HG03378 (cell line): ENCODE measurements at regions not wholly inside any gene's neighbourhood (a gene's known extent, or its start where the extent isn't known, plus 50 kb on each side); places are given as distances from the start of the nearest gene placed in this dataset.

Experiments used
- ATAC-seq: cut with Tn5 transposase; IDR thresholded peaks from one replicate; pipeline ENCODE4 v1.9.1; 2021; ENCODE audit warnings: mild to moderate bottlenecking, moderate library complexity; ENCODE audit not compliant: unreplicated experiment

DNA sequence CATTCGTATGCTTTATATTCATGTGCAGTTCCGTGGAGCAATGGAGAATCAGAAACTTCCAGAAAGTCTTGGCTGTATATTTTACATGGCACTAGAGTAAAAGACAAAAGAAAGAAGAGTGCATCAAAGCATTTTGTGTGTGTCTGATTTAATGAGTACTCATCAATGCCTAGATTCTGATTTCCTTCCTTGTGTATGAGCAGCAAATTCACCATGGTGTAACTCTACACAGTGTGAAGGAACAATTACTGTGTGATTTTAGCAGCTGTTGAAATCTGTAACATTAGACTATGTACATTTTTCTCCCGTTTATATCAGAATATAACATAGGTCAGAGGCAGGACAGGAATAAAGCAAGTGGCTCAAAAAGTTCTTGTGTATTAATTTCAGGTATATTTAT is 102.0 kb upstream of the TSC22D2 start:
- no peak for ATAC-seq

DNA sequence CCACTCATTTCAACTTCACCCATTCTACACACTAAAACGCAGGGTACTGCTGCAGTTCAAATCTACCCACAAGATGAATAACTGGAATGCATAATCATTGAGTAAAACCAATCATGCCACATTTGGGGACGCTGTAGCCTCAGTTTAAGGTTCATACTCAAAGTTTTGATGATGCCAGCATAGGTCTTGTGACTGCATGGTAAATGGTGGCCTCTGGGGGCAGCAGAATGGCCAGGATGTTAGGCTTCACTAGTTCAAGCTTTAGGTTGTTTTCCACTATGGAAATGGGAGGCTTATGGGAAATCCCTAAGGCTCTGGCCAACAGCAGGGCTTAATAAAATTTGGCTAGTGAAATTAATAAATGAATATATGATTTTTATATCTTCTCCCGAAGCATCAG is 104.3 kb upstream of the TSC22D2 start:
- no peak for ATAC-seq

DNA sequence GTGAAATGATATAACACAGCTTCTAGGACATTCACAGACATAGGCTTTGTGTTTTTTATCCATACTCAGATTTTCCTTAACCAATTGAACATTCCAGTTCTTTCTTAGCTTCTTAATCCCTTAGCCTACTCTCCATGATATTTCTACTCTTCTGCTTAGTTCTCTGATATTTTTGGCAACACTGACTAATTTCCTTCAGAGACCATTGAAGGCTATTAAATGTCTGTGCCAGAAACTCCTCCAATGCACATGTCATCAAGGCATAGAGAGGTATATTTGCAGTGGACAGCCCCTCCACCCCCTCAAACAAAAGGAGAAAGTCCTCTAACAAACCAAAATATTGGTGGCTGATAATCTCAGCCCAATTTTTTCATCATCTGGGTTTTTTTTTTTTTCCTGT is 105.9 kb upstream of the TSC22D2 start:
- no peak for ATAC-seq

DNA sequence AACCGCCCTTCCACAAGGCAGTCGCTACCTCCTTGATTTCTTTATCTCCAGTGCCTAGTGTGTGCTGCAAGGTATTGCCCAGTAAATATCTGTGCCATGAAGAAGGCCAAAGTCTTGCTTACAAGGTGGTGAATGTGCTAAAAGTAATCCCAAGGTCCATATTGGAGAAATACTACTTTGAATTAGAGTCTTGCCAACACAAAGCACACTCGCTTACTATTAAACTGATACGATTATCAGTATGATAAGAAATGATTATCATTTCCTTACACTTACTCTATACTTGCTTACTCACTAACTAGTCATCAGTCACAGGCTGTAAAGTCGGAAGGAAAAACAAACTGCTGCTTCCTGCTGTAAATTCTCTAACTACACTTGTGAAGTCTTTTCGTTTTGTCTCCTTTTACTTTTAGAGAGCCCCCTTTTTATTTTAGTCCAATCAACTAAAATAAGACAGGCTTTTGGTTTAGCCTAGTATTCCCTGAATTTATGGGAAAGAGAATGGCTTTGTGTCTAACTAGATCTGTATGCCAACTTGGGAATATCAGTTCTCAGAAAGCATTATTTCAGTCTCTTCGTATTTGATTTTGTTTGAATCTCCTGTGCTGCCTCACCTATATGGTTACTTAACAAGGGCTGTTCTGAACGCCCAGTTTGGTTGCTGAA is 107.1 kb upstream of the TSC22D2 start:
- ATAC-seq = no peak

DNA sequence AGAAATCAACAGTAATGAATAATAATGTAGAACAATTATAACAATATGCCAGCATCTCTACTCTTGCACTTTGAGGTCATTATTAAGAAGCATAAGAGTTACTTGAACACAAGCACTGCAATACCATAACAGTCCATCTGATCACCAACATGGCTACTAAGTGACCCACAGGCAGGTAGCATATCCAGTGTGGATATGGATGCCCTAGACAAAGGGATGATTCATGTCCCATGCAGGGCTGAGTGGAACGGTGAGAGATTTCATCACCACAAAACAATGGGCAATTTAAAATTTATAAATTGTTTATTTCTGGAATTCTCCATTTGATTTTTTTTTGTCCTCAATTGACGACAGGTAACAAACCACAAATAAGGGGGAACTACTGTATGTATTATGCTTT is 107.7 kb upstream of the TSC22D2 start:
- ATAC-seq = no peak

- ATAC-seq = no peak
Observed at GRCh38 chr3:150299201-150299600, 108.9 kb upstream of the TSC22D2 start.

DNA sequence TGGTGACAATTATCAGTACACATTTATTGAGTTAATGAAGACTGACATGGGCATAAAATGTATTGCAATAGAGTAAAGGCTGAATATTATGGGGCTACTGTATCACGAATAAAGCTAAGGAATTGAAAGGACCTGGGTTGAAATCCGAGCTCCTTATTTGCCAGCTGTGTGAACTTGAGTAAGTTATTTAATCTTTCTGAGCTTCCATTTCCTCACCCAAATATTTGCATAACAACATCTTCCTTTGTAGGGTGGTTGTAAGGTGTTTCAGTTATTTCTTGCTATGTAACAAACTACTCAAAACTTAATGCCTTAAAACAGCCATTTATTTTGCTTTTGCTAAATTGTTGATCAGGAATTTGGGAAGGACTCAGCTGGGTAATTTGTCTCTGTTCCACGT is 111.1 kb upstream of the TSC22D2 start:
- no peak for ATAC-seq

DNA sequence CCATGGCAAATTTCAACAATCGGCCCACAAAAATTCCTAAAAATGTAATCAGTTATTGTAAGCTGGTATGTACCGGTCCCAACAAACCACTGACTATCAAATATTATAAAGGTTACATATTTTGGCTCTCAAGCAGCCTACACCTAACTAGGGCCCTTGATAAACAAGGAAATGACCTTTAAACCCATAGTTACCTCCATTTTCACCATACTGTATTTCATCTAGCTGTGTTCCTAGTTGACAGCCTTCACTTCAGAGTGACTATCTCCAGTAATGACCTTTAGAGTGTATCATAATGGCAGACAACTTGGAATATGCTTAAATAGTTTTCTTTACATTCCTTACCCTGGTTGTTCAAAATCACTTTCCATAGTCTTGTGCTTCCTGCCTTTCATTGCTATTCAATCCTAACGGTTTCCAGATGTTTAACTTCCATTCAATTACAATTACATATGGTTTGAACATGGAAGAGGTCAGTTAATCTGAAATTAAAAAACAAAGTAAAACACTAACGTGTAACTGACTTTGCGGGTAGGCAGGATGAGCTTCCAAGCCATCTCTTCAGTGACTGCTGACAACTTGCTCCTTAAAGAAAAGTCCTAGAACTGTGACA is 111.9 kb upstream of the TSC22D2 start:
- no peak for ATAC-seq

DNA sequence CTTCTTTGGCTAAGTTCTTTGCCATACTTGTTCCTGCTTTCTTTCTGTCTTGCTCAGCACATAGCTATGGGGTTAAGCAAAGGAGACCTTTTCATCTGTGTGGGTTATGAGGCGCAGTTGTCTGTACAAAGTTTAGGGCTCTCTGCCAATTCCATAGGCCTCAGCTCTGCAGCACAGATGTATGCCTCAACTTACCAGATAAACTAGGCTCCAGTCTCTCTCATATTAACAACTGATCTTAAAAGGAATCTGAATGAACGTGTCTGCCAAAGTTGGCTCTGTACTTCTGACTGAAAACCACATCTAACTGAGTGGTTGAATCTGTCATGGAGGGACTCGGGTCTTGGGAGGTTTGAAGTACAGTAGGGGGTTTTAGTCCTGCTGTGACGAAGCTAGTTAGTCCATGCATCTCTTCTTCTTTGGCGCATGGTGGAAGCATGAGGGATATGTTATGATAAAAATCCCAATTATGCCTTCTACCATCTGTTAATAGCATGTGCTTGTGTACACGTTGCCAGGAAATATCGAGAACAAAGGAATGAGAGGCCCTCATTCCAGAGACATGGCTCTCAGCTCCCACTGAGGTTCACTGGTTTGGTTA is 114.6 kb upstream of the TSC22D2 start:
- ATAC-seq = no peak

GRCh38 chr3:150292891-150293290 is 115.2 kb upstream of the TSC22D2 start:
- no peak for ATAC-seq

- ATAC-seq = no peak
Observed at GRCh38 chr3:150291515-150291914, 116.6 kb upstream of the TSC22D2 start.

- peak; percentile 72 for ATAC-seq
Observed at GRCh38 chr3:150286390-150287147, 121.5 kb upstream of the TSC22D2 start.

DNA sequence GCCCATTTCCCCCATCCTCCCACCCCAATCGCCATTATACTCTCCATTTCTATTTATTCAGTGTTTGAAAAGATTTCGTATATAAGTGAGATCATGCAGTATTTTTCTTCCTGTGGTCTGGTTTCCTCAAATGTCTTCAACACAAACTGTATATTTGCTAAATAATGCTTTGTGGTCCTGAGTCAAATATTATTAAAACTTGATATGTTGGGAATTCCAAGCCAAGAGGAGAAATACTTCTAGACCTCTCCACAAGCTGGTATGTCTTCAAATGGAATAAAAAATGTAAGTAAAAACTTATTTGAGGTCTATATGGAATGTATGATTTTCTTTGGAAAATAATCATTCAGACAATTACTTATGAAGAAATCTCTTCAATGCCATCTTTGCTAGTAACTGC is 122.5 kb upstream of the TSC22D2 start:
- ATAC-seq = no peak

DNA sequence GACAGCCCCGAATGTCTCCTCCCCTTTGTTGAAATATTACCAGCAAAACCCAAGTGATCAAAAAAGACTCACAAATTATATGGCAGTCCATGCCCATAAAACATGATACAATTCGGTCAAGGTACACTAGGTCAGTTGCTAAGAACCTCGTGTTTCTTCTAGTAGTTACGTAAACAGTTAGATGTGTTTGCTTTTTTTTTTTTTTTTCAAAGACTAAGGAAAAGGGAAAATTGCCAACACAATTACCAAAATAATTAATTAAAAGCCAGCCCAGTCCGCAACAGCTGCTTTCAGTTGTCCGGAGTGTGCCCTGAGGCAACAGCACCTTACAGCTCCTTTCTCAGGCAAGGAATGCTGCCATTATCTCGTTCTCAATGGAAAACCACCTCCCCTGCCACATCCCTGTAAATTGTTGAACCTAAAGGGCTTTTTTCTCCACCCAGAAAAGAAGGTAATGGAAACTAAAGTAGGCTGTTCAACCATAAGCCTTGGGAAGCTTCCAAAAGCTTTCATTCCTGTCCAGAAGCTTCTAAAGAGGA is 129.2 kb upstream of the TSC22D2 start:
- no peak for ATAC-seq

DNA sequence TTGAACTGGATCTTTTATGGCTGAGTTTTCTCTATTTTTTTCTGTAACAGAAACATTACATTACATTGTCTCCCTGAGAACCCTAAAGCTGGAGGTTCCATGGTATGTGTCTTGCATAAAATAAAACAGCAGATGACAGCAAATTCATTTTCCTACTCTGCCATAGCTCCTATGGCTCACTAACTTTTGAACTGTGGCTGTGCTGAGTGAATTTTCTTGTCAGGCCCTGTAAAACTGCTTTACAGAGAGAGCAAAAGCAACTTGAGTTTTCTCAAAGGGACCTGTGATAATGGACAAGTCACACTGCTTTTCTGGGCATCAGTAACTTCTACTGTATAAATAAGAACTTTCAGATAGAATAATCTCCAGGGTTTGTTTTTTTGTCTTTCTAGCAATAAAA is 129.9 kb upstream of the TSC22D2 start:
- no peak for ATAC-seq

DNA sequence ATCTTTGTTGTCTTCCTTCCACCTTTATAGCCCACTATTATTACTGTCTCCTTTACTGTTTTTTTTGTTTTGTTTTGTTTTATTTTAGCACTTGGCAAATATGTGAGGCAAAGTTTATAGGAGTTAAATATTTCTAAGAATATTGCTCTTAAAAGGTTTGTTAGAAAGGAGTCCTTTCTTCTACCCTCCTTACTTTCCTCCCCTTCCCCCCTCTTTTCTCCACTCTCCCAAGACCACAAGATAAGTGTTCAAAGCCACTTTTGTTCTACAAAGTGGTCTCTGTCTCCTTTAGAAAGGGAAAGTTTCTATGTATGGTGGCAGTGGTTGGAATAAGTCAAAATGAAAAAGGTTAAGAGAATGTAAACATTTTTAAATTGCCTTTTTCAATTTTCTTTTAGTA is 130.7 kb upstream of the TSC22D2 start:
- ATAC-seq = no peak

- no peak for ATAC-seq
Observed at GRCh38 chr3:150275941-150276340, 132.2 kb upstream of the TSC22D2 start.

DNA sequence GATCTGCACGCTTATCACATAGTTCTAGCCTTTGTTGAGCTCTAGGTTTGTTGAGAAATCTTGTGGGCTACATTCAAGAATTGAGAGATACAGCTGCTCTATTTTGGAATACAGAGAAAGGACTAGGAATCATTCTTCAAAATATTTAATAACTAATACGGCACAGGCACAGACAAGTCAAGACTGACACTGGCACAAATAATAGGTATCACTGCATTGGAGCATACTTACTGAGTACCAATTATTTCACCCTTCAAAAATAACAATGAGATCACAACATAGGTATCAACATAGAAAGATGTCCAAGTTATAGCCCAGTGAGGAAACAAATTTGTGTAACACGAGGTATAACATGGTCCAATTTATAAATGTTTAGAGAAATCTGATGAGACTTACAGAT is 133.7 kb upstream of the TSC22D2 start:
- ATAC-seq = no peak

- no peak for ATAC-seq
Observed at GRCh38 chr3:150273396-150273795, 134.7 kb upstream of the TSC22D2 start.

- ATAC-seq = no peak
Observed at GRCh38 chr3:150271591-150271960, 136.5 kb upstream of the TSC22D2 start.

GRCh38 chr3:150270883-150271590 is 137.1 kb upstream of the TSC22D2 start:
- no peak for ATAC-seq
